ENCODE measurements at regions not wholly inside any gene's neighbourhood (a gene's known extent, or its start where the extent isn't known, plus 50 kb on each side); places are given as distances from the start of the nearest gene placed in this dataset.

- no peak overlapping the region for H2AFZ ChIP-seq
- 87% methylated on average over 7 of the region's 7 CpGs for WGBS (ENCODE audit: low lambda C conversion rate, missing lambda C conversion rate)
- no peak overlapping the region for H3K4me2 ChIP-seq
- TF ChIP-seq EZH2 (IDR thresholded peaks at IDR 0.05; ENCODE audit: borderline replicate concordance): no peak
- no peak for TF ChIP-seq CTCF (IDR thresholded peaks at IDR 0.05; ENCODE audit: poor library complexity)
- no peak for TF ChIP-seq EZH2phosphoT487 (IDR thresholded peaks at IDR 0.05; ENCODE audit: low read depth, severe bottlenecking, unreplicated experiment)
- H3K9me3 ChIP-seq (ENCODE audit: low read depth): no peaks in the 10 kb centered on the region
- no peaks in the 10 kb centered on the region for H3K36me3 ChIP-seq (replicated peaks; ENCODE audit: insufficient read depth, low read depth)
- H3K79me2 ChIP-seq: no peaks in the 10 kb centered on the region
- DNase-seq (ENCODE audit: low spot score): no peak
- no peaks in the 10 kb centered on the region for H3K9me2 ChIP-seq (replicated peaks; ENCODE audit: insufficient read depth)
- no peak overlapping the region for H3K4me3 ChIP-seq
- H4K20me1 ChIP-seq (ENCODE audit: insufficient read depth, poor library complexity, severe bottlenecking): no peaks in the 10 kb centered on the region
- no peaks in the 10 kb centered on the region for H3K4me1 ChIP-seq (ENCODE audit: insufficient read depth)
- no peaks in the 10 kb centered on the region for H3K27me3 ChIP-seq
- H3K27ac ChIP-seq: no peak overlapping the region
Observed at GRCh38 chr15:93249623-93250022, 160.6 kb upstream of the RGMA start.

DNA sequence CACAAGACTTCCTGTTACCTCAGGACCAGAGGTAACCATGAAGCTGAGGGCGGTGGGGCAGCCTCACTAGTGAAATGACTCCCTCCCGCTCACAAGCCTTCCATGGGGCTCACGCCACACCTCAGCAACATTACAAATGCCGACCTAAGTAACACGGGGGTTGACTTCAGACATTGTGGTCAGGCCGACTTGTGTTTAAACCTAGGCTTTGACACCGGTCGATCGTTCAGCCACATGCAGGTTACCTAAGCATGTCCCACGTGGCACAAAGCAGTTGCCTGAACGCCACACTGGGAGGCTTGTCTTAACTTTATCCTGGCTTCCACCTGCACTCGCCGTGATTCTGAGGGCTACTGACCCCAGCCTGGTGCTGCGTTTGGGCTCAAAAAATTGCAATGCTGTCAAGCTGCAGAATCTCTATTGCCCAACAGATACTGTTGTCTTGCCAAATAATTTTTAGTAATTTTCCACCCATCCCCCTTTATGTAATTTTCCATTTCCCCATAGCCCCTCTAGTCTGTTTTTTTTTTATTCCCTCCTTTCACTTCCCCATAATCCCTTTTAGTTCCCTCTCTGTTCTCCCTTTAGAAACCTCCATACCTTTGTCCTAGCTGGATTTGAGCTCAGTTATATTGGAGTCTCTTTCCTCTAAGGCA is 158.6 kb upstream of the RGMA start:
- Histone ChIP-seq H3K9me2 (replicated peaks; ENCODE audit: insufficient read depth) (no peaks in the 10 kb centered on the region), H3K9me3 (ENCODE audit: low read depth) (no peaks in the 10 kb centered on the region), H3K4me3 (no peak overlapping the region), H3K4me2 (no peak overlapping the region), H3K27ac (no peak overlapping the region), H3K79me2 (no peaks in the 10 kb centered on the region), H3K4me1 (ENCODE audit: insufficient read depth) (no peaks in the 10 kb centered on the region), H4K20me1 (ENCODE audit: insufficient read depth, poor library complexity, severe bottlenecking) (no peaks in the 10 kb centered on the region), H3K36me3 (replicated peaks; ENCODE audit: insufficient read depth, low read depth) (no peaks in the 10 kb centered on the region), H3K27me3 (no peaks in the 10 kb centered on the region), H2AFZ (no peak overlapping the region)
- WGBS (ENCODE audit: low lambda C conversion rate, missing lambda C conversion rate): 82% methylated on average over 14 of the region's 14 CpGs
- no peak for DNase-seq (ENCODE audit: low spot score)
- TF ChIP-seq CTCF (IDR thresholded peaks at IDR 0.05; ENCODE audit: poor library complexity): no peak
- TF ChIP-seq EZH2 (IDR thresholded peaks at IDR 0.05; ENCODE audit: borderline replicate concordance): no peak
- TF ChIP-seq EZH2phosphoT487 (IDR thresholded peaks at IDR 0.05; ENCODE audit: low read depth, severe bottlenecking, unreplicated experiment): no peak

- Histone ChIP-seq H4K20me1 (ENCODE audit: insufficient read depth, poor library complexity, severe bottlenecking) (no peaks in the 10 kb centered on the region), H3K4me2 (no peak overlapping the region), H3K4me3 (no peak overlapping the region), H3K27ac (no peak overlapping the region), H3K9me3 (ENCODE audit: low read depth) (no peaks in the 10 kb centered on the region), H3K9me2 (replicated peaks; ENCODE audit: insufficient read depth) (no peaks in the 10 kb centered on the region), H3K36me3 (replicated peaks; ENCODE audit: insufficient read depth, low read depth) (no peaks in the 10 kb centered on the region), H3K79me2 (no peaks in the 10 kb centered on the region), H3K4me1 (ENCODE audit: insufficient read depth) (no peaks in the 10 kb centered on the region), H3K27me3 (no peaks in the 10 kb centered on the region), H2AFZ (no peak overlapping the region)
- DNase-seq (ENCODE audit: low spot score): no peak
- TF ChIP-seq EZH2 (IDR thresholded peaks at IDR 0.05; ENCODE audit: borderline replicate concordance) (no peak), EZH2phosphoT487 (IDR thresholded peaks at IDR 0.05; ENCODE audit: low read depth, severe bottlenecking, unreplicated experiment) (no peak)
- 77% methylated on average over 25 of the region's 25 CpGs for WGBS (ENCODE audit: low lambda C conversion rate, missing lambda C conversion rate)
Observed at GRCh38 chr15:93246266-93247242, 157.5 kb upstream of the RGMA start.

GRCh38 chr15:93245661-93246042 is 156.6 kb upstream of the RGMA start:
- WGBS (ENCODE audit: low lambda C conversion rate, missing lambda C conversion rate): 52% methylated on average over 5 of the region's 5 CpGs
- H3K36me3 ChIP-seq (replicated peaks; ENCODE audit: insufficient read depth, low read depth): no peaks in the 10 kb centered on the region
- DNase-seq (ENCODE audit: low spot score): no peak
- H3K9me2 ChIP-seq (replicated peaks; ENCODE audit: insufficient read depth): no peaks in the 10 kb centered on the region
- no peak overlapping the region for H2AFZ ChIP-seq
- no peak overlapping the region for H3K4me2 ChIP-seq
- H3K27me3 ChIP-seq: no peaks in the 10 kb centered on the region
- H3K9me3 ChIP-seq (ENCODE audit: low read depth): no peaks in the 10 kb centered on the region
- H3K79me2 ChIP-seq: no peaks in the 10 kb centered on the region
- H3K4me3 ChIP-seq: no peak overlapping the region
- TF ChIP-seq EZH2phosphoT487 (IDR thresholded peaks at IDR 0.05; ENCODE audit: low read depth, severe bottlenecking, unreplicated experiment) (no peak), CTCF (IDR thresholded peaks at IDR 0.05; ENCODE audit: poor library complexity) (no peak), EZH2 (IDR thresholded peaks at IDR 0.05; ENCODE audit: borderline replicate concordance) (no peak)
- H3K4me1 ChIP-seq (ENCODE audit: insufficient read depth): no peaks in the 10 kb centered on the region
- no peak overlapping the region for H3K27ac ChIP-seq
- no peaks in the 10 kb centered on the region for H4K20me1 ChIP-seq (ENCODE audit: insufficient read depth, poor library complexity, severe bottlenecking)

Data from hepatocyte (in vitro differentiated cells).